Mesendoderm (in vitro differentiated cells): ENCODE measurements at regions not wholly inside any gene's neighbourhood (a gene's known extent, or its start where the extent isn't known, plus 50 kb on each side); places are given as distances from the start of the nearest gene placed in this dataset.

Experiments used
- DNase-seq: peaks from one replicate; pipeline ENCODE4 v3.0.0; 2013
- H2AK5ac ChIP-seq: 2 replicates; pipeline ENCODE4 v1.6.1; 2013; ENCODE audit warnings: low read length, inconsistent platforms
- H2BK120ac ChIP-seq: 2 replicates; pipeline ENCODE4 v1.6.1; 2013; ENCODE audit warnings: low read depth, mild to moderate bottlenecking, low read length, moderate library complexity, mixed read lengths
- H2BK15ac ChIP-seq: replicated peaks from 2 replicates; pipeline ENCODE4 v1.6.1; 2013; ENCODE audit warnings: low read depth, mild to moderate bottlenecking, moderate library complexity
- H2BK5ac ChIP-seq: 2 replicates; pipeline ENCODE4 v1.6.1; 2013; ENCODE audit warnings: low read length, inconsistent platforms
- H3K18ac ChIP-seq: 2 replicates; pipeline ENCODE4 v1.6.1; 2013; ENCODE audit warnings: mild to moderate bottlenecking, low read length, mixed read lengths
- H3K23ac ChIP-seq: one replicate; pipeline ENCODE4 v1.6.1; 2013; ENCODE audit warnings: low read length
- H3K27ac ChIP-seq: 2 replicates; pipeline ENCODE4 v1.5.1; 2013; ENCODE audit warnings: low read depth, mild to moderate bottlenecking, inconsistent platforms, low read length, moderate library complexity
- H3K27me3 ChIP-seq: 2 replicates; pipeline ENCODE4 v1.6.1; 2013; ENCODE audit warnings: low read length, control low read depth, mild to moderate bottlenecking, inconsistent platforms; ENCODE audit not compliant: insufficient read depth, poor library complexity
- H3K36me3 ChIP-seq: 2 replicates; pipeline ENCODE4 v1.6.1; 2013; ENCODE audit warnings: low read length, inconsistent platforms; ENCODE audit not compliant: control insufficient read depth, insufficient read depth
- H3K4ac ChIP-seq: one replicate; pipeline ENCODE4 v1.6.1; 2013; ENCODE audit warnings: low read depth, mild to moderate bottlenecking, low read length, moderate library complexity
- H3K4me1 ChIP-seq: 2 replicates; pipeline ENCODE4 v1.6.1; 2013; ENCODE audit warnings: low read depth, low read length, inconsistent platforms; ENCODE audit not compliant: control insufficient read depth
- H3K4me2 ChIP-seq: 2 replicates; pipeline ENCODE4 v1.6.1; 2013; ENCODE audit warnings: low read length
- H3K4me3 ChIP-seq: 2 replicates; pipeline ENCODE4 v1.5.1; 2013; ENCODE audit warnings: mild to moderate bottlenecking, low read length
- H3K56ac ChIP-seq: one replicate; pipeline ENCODE4 v1.6.1; 2013; ENCODE audit warnings: low read length
- H3K79me1 ChIP-seq: 2 replicates; pipeline ENCODE4 v1.6.1; 2013; ENCODE audit warnings: low read length, inconsistent platforms
- H3K79me2 ChIP-seq: 2 replicates; pipeline ENCODE4 v1.6.1; 2013; ENCODE audit warnings: mild to moderate bottlenecking, low read length; ENCODE audit not compliant: control insufficient read depth, insufficient read depth
- H3K9ac ChIP-seq: 2 replicates; pipeline ENCODE4 v1.6.1; 2013; ENCODE audit warnings: low read length, inconsistent platforms
- H4K5ac ChIP-seq: one replicate; pipeline ENCODE4 v1.6.1; 2013; ENCODE audit warnings: low read length
- H4K8ac ChIP-seq: one replicate; pipeline ENCODE4 v1.6.1; 2013; ENCODE audit warnings: low read depth, mild to moderate bottlenecking, control low read depth, low read length, moderate library complexity
- WGBS: extraction: QIAGEN DNeasy Blood & Tissue Kit; methylation state at CpG from one replicate; pipeline ENCODE4 v1.1.7; 2013; ENCODE audit warnings: low lambda C conversion rate, missing lambda C conversion rate; ENCODE audit not compliant: insufficient coverage; ENCODE audit errors: extremely low coverage; 5-methylcytosine and 5-hydroxymethylcytosine counted together

DNA sequence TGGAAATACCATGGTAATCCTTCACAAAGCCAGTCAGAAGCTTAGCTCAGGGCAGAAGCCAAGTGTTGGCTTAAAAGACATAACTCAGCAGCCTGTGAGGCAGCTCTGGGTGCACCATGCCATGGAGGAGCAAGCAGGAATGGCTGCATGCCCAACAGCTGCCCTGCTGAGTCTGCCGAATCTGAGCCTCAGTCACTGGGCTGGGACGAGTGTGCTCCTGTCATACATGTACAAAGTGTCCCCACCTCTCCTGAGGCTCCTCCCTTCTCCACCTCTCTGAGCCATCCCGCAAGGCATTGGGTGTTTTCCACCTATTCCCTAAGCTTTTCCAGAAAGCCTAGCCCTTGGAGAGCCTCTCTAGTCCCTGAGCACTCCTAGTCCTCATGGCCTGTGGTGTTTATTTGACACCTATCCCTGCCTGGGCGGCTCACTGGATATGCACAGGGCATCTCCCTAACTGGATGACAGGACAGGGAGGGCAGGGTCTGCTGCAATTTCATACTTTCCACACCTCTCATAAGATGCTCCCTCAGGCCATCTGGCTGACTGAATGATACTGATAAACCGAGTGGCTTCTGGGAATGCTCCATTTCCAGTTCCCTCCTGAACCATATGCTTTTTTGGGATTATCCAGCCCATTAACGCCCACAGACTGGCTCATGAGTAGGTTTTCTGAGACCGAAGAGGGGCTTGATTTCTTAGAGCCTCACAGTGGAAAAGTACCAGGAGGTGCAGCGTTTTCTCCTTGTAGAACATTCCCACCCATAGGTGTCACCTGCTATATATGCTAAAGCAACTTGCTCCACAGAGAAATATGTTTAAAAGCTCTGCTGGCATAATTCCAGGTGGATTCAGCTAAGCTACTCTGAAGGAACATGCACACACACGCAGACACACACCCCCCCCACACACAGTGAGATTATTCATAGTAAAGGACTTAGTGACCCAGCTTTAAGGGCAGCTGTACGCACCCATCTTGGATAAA is 199.3 kb downstream of the SNX10 start:
- WGBS, result no CpG with 5 or more reads among the region's 10 CpGs
- no peak overlapping the region for H3K4me2 ChIP-seq
- H3K4ac ChIP-seq, result no peak overlapping the region
- H3K79me1 ChIP-seq, result no peaks in the 10 kb centered on the region
- no peaks in the 10 kb centered on the region for H3K36me3 ChIP-seq
- H3K56ac ChIP-seq, result no peak overlapping the region
- no peak overlapping the region for H3K27ac ChIP-seq
- no peak overlapping the region for H3K9ac ChIP-seq
- H3K4me3 ChIP-seq, result no peak overlapping the region
- DNase-seq, result no peak
- H3K4me1 ChIP-seq, result no peaks in the 10 kb centered on the region
- H2BK5ac ChIP-seq, result no peak overlapping the region
- no peaks in the 10 kb centered on the region for H3K79me2 ChIP-seq
- no peaks in the 10 kb centered on the region for H3K27me3 ChIP-seq
- H3K23ac ChIP-seq, result no peak overlapping the region
- no peak overlapping the region for H4K5ac ChIP-seq
- H2BK120ac ChIP-seq, result no peak overlapping the region
- no peak overlapping the region for H4K8ac ChIP-seq
- no peak overlapping the region for H2AK5ac ChIP-seq
- no peak overlapping the region for H2BK15ac ChIP-seq
- no peak overlapping the region for H3K18ac ChIP-seq

DNA sequence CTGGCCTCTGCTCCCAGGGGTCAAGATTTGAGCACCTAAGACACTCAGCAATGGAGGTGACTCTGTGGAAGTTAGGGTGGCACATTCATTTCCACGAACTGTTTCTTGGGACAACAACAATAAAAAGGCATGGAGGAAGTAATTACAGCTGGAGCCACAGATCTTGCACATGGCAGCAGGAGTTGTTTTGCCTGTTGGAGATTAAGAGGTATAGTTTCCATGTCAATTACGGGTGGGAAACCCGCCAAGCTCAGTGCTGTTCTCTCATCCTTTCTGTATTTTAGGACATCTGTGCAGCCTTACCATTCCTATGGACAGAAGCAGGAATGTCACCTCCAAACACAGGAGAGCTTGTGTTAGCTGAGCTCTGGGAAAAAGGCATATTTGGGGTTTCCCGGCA is 201.2 kb downstream of the SNX10 start:
- DNase-seq, result no peak
- no peaks in the 10 kb centered on the region for H3K36me3 ChIP-seq
- no peak overlapping the region for H3K4me2 ChIP-seq
- no peak overlapping the region for H2BK120ac ChIP-seq
- H3K79me2 ChIP-seq, result no peaks in the 10 kb centered on the region
- H3K27ac ChIP-seq, result no peak overlapping the region
- H4K8ac ChIP-seq, result no peak overlapping the region
- no peak overlapping the region for H3K4ac ChIP-seq
- H3K18ac ChIP-seq, result no peak overlapping the region
- H3K4me1 ChIP-seq, result no peaks in the 10 kb centered on the region
- no peak overlapping the region for H3K56ac ChIP-seq
- no peak overlapping the region for H3K9ac ChIP-seq
- H3K27me3 ChIP-seq, result no peaks in the 10 kb centered on the region
- no peak overlapping the region for H2AK5ac ChIP-seq
- no peak overlapping the region for H3K4me3 ChIP-seq
- H2BK5ac ChIP-seq, result no peak overlapping the region
- H3K79me1 ChIP-seq, result no peaks in the 10 kb centered on the region
- no peak overlapping the region for H3K23ac ChIP-seq
- no peak overlapping the region for H2BK15ac ChIP-seq
- no peak overlapping the region for H4K5ac ChIP-seq
- no CpG with 5 or more reads among the region's 4 CpGs for WGBS

DNA sequence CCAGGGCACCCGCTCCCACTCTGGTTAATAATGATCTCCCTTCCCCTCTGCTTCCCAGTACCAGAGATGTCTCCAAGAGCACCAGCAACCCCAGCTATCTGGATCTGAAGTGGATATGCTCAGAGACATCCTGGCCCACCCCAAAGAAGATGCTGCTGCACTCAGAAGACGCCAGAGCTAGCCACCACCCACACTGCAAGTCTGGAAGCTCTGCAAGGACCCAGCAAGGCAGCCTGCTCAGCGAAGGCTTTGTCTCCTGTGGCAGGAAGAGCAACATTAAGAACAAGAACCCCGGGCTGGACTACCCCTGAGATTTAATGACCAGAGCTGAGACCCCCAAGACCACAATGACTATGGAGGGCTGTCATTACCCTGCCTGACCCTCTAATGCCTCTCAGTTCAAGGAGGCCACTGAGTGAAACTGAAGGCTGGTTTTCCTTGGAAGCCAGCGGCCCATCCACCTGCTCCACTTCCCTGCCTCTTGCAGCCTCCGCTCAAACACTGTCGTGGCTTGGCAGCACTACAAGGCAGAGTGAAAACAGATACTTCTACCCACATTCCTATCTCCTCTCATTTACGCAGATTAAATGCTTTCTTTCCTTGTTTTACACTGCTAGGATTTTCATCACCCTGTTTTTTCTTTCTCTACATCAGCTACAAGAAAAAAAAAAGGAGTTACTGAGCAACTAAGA is 202.2 kb downstream of the SNX10 start:
- no peak overlapping the region for H2AK5ac ChIP-seq
- no CpG with 5 or more reads among the region's 8 CpGs for WGBS
- no peak overlapping the region for H4K5ac ChIP-seq
- DNase-seq, result no peak
- H4K8ac ChIP-seq, result no peak overlapping the region
- H3K27me3 ChIP-seq, result no peaks in the 10 kb centered on the region
- H3K56ac ChIP-seq, result no peak overlapping the region
- no peaks in the 10 kb centered on the region for H3K36me3 ChIP-seq
- H3K79me1 ChIP-seq, result no peaks in the 10 kb centered on the region
- H3K23ac ChIP-seq, result no peak overlapping the region
- no peak overlapping the region for H3K4ac ChIP-seq
- H2BK5ac ChIP-seq, result no peak overlapping the region
- no peak overlapping the region for H2BK15ac ChIP-seq
- H3K18ac ChIP-seq, result no peak overlapping the region
- no peaks in the 10 kb centered on the region for H3K79me2 ChIP-seq
- H3K9ac ChIP-seq, result no peak overlapping the region
- no peak overlapping the region for H3K4me2 ChIP-seq
- H3K27ac ChIP-seq, result no peak overlapping the region
- H2BK120ac ChIP-seq, result no peak overlapping the region
- H3K4me3 ChIP-seq, result no peak overlapping the region
- no peaks in the 10 kb centered on the region for H3K4me1 ChIP-seq

DNA sequence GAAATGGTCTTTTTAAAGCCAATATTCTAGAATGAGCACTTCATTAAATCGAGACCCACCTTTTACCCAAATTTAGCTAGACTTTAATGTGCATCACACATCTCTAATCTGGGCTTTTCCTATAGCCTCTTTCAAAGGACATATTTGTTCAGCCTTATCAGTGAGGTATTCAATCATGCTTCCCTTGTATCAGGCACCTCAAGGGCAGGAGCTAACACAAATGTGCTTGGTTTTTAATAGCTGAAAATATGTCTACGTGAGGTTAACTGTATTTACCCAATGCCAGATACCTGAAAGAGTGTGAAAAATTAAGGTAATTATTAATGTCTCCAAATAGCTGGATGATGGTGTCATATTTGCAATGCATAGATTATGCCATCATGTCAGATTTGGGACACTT is 203.9 kb downstream of the SNX10 start:
- Histone ChIP-seq H3K56ac (no peak overlapping the region), H3K23ac (no peak overlapping the region), H3K27ac (no peak overlapping the region), H2AK5ac (no peak overlapping the region), H2BK120ac (no peak overlapping the region), H3K9ac (no peak overlapping the region), H3K79me1 (no peaks in the 10 kb centered on the region), H3K79me2 (no peaks in the 10 kb centered on the region), H3K36me3 (no peaks in the 10 kb centered on the region), H4K5ac (no peak overlapping the region), H3K27me3 (no peaks in the 10 kb centered on the region), H2BK15ac (no peak overlapping the region), H4K8ac (no peak overlapping the region), H3K18ac (no peak overlapping the region), H3K4ac (no peak overlapping the region), H3K4me3 (no peak overlapping the region), H3K4me1 (no peaks in the 10 kb centered on the region), H2BK5ac (no peak overlapping the region), H3K4me2 (no peak overlapping the region)
- WGBS, result no CpG with 5 or more reads among the region's 2 CpGs
- DNase-seq, result no peak

DNA sequence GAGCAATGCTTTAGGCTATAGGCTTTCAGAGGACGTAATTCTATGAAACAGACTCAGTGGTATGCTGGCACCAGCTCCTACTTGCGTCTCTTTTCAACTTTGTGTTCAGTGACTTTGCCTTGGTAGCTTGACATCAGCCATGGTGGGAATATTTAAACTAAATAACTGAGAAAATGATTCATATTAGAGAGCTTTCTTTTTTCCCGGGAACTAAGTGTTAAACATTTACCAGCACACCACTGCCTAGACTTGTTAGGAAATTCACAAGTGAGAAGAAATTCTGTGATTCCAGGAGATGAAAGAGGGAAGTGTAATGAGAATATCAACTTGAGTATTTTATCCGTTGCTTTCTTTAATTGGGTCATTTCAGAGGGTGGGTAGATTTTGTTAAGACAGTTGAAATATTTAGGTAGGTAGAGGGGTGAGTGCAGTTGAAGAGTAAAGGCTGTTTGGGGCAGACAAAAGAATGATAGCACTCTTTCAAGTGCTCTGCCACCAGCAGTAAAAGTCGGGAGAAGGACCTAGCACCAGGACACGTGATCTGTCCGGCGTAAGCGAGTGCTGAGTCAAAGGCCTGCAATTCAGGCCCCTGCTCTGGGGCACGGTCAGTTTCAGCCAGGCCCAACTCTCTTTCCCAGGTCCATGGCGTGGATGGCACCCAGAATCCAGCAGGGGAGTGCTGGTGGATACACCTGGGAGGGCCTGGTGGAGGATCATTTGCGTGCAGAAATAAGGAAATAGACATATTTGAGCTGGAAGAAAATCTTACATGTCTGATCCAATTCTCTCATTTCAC is 206.3 kb downstream of the SNX10 start:
- H3K27me3 ChIP-seq, result no peaks in the 10 kb centered on the region
- no peak overlapping the region for H2BK5ac ChIP-seq
- no peak overlapping the region for H3K27ac ChIP-seq
- no peak overlapping the region for H3K9ac ChIP-seq
- DNase-seq, result peak; percentile 6
- H3K23ac ChIP-seq, result no peak overlapping the region
- H3K4ac ChIP-seq, result no peak overlapping the region
- H2BK120ac ChIP-seq, result no peak overlapping the region
- no peaks in the 10 kb centered on the region for H3K36me3 ChIP-seq
- H3K4me2 ChIP-seq, result no peak overlapping the region
- H3K18ac ChIP-seq, result no peak overlapping the region
- H3K79me1 ChIP-seq, result no peaks in the 10 kb centered on the region
- H3K4me1 ChIP-seq, result no peaks in the 10 kb centered on the region
- no peak overlapping the region for H4K8ac ChIP-seq
- H2BK15ac ChIP-seq, result no peak overlapping the region
- H4K5ac ChIP-seq, result no peak overlapping the region
- no peak overlapping the region for H3K4me3 ChIP-seq
- no peak overlapping the region for H3K56ac ChIP-seq
- no peak overlapping the region for H2AK5ac ChIP-seq
- no peaks in the 10 kb centered on the region for H3K79me2 ChIP-seq
- no CpG with 5 or more reads among the region's 12 CpGs for WGBS
